ENCODE measurements at regions not wholly inside any gene's neighbourhood (a gene's known extent, or its start where the extent isn't known, plus 50 kb on each side); places are given as distances from the start of the nearest gene placed in this dataset.

DNA sequence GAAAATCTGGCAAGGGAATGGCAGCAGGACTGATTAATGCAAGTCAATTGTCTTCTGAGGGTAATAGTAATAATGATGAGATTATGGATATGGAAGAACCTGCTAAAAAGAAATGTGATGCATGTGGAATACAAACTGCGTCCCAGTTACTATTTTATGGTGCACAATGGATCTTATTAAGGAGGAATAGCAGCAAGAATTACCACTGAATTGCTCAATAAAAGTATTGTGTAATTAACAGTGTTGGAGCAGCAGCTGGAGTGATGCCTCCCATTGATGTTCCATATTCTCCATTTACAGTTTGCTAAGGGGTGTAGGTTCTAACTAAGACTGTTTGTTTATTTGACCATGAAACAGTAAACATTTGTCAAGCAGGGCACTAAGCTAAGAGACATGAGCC lies 167.9 kb downstream of the HRH4 start:
- DNase-seq = no peak

DNA sequence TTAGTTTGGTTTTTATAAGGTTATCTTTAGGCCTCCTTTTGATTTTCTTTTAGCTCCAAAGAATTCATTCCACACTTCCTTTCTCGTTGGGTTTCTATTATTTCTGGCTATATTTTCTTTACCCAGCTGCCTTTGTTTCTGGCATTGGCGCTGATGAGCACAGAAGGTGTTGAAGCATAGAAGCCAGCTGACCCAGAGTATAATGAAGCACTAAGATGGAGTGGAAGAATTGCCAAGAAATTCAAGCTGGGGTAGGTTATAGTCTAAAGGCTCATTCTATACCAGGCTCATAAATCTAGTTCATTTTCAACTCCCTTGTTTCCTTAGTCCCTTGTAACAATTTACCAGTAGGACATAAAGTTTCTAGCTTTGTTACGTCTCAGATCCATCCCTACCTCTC lies 169.5 kb downstream of the HRH4 start:
- no peak for DNase-seq

- DNase-seq = no peak
Measured at GRCh38 chr18:24630346-24630880, 170.0 kb downstream of the HRH4 start.

- DNase-seq = no peak
Measured at GRCh38 chr18:24631243-24632025, 171.0 kb downstream of the HRH4 start.

DNA sequence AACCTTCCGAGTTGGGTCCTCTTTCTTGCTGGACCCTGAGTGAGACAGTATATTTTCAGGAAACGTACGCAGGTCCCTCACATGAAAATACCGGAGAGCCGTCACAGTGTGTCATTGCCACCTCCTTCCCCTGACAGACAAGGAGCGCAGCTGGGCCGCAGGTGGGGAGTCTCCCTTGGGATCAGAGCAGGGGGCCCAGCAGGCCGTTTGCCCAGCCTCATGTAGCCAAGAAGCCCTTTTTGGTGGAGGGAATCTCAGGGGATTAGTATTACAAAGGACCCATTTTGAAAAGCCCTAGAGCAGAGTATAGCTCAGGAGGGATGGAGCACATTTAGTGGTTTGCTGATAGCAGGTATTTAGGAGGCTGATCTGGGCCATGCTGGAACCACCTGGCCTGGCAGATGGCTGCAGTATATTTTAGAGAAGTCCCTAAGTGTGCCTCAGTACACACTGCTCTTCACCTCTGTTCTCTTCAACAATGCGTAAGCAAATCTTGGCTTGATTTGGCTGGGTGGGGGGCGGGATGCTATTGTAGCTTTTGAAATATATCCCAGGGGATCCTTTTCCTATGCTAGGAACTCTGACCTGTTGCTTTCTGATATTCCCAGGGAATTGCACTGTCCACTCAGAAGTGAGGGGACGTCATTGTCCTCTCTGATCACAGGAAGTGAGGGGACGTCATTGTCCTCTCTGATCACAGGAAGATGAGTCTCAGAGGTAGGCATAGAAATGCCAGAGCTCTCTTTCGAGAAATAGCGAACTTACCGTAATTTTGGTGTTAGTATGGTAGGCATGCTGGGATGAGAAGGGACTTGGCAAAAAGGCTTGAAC lies 171.9 kb downstream of the HRH4 start:
- DNase-seq = no peak

- DNase-seq = no peak
Measured at GRCh38 chr18:24633121-24633520, 172.7 kb downstream of the HRH4 start.

- DNase-seq = no peak
Measured at GRCh38 chr18:24649571-24649970, 189.1 kb downstream of the HRH4 start.

DNA sequence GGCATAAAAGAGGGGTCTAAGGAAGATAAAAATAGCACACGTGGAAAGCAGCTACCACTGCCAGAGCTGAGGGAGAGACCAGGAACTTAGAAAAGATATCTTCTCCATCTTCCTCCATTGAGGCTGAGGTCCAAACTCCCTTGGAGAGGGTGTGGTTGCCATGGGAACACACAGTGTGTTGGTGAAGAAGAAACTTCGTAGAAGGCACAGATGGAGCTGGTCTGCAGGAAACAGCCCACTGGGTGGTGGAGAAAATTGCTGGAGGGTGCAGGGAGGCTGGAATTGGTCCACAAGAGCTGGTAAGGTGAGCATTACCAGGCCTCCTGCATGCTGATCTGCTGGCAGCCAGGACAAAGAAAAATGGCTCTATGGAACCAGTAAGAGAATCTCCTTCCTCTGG lies 191.0 kb downstream of the HRH4 start:
- no peak for DNase-seq

- DNase-seq = no peak
Measured at GRCh38 chr18:24656050-24656449, 195.6 kb downstream of the HRH4 start.

- DNase-seq = peak; percentile 32
Measured at GRCh38 chr18:24656551-24657443, 196.4 kb downstream of the HRH4 start.

DNA sequence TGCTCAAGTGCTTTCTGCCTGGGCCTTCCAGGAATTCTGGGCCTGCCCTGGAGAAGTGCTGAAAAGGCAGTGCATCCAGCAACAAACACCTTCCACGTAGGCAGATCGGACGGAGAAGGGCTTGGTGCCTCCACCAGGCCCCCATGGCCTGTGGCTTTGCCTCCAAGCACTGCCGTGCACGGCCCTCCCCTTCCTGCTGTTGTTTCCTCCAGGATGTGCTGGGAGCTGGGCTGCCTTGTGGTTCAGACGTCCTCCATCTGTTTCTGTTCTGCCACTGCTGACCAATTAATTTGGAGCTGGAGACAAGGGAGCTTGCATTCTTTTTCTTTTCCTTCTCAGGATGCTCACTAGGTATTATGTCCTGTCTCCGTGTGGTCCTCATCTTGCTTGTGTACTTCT lies 197.0 kb downstream of the HRH4 start:
- DNase-seq = no peak

GRCh38 chr18:24658302-24658701 lies 197.9 kb downstream of the HRH4 start:
- DNase-seq = no peak

- DNase-seq = no peak
Measured at GRCh38 chr18:24659827-24660720, 199.6 kb downstream of the HRH4 start.

DNA sequence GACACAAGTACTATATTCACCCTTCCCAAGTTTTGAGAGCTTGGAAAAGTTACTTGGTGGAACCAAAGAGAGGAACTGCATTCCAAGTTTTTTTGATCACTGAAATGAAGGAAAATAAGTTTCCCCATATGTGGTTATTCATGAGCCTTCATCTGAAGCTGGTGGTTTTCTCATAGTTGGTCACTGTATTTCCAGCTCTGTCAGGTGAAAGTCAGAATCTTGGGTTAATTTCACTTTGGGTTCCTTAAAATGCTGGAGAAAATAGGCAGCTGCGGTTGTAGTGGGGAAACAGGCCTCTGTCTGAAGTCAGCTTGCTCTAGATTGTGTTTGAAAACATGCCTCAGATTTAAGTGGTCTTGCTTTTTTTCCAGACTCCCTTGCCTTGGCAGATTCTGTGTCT lies 200.5 kb downstream of the HRH4 start:
- no peak for DNase-seq

DNA sequence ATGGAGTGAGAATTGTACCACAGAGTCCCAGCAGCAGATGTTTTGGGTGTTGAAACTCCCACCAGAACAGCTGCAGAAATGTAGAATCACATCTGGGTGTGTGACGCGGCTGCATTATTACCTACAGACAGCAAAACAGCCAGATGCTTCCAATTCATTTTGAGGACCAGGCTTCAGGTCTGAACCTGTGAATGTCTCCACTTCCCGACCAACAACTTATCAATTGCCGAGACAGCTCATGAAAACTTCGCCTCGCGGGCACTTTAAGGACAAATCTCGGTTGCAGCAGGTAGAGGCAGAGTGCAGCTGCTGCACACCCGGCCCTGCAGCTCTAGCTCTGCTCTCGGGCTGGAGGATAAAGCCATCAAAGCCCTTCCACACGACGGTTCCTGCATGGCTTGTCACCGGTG lies 202.0 kb downstream of the HRH4 start:
- no peak for DNase-seq

GRCh38 chr18:24663026-24663425 lies 202.6 kb downstream of the HRH4 start:
- no peak for DNase-seq

- no peak for DNase-seq
Measured at GRCh38 chr18:24669015-24669414, 208.6 kb downstream of the HRH4 start.

DNA sequence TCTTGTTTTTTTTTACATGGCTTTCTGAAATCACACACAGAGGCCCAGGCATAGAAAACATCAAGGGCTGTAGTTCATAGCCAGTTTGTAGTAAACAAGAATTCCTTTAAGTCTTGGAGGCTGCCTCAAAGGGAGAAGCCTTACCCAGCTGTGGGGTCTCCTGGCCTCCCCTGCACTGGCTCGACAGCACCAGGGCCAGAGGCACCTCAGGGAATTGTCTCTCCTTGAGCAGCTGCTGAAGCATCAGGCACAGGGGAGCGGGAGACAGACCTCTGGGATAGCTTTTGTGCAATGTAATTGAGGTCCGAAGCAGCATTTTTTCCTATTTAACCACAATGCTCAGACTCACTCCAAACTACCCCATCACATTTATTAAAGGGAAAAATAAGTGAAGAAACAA lies 209.1 kb downstream of the HRH4 start:
- no peak for DNase-seq

- no peak for DNase-seq
Measured at GRCh38 chr18:24672165-24672941, 211.9 kb downstream of the HRH4 start.

DNA sequence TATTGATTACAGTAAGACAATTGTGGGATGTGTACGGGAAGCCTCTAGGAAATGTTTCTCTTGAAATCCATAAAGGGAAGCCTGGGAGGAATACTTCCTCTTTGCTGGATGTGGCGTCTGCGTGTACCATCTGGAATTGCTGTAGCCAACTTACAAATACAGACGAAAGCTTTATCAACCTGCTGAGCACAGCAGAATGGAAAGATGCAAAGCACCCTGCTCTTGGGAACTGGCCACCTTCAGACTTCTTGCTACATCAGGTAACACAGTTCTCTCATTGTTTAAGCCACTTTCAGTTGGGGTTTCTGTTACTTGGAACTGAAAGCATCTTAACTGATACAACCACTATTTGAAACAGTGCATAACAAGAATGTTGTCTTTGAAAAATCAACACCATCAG lies 213.8 kb downstream of the HRH4 start:
- no peak for DNase-seq

DNA sequence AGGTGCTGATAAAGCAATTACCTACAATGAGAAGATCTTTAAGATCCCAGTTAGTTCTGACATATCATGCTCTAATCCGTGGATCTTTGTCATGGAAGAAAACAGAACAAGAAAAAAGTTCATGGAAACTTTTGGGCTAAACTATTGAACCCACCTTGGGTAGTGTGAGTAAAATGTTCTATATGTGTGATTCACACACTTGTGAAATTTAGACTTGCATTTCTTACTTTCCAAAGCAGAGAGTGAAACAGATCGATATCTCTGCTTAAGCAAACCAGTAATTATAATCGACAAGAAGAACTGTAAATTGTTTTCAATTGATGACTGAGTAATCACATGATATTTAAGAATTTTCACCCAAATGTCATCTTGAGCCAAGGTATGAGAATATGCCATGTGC lies 214.2 kb downstream of the HRH4 start:
- no peak for DNase-seq
